NOMO-1 treated with DMSO at 0.1 percent for 48 hours (cell line): ENCODE measurements at regions not wholly inside any gene's neighbourhood (a gene's known extent, or its start where the extent isn't known, plus 50 kb on each side); places are given as distances from the start of the nearest gene placed in this dataset.

Experiments used
- DNase-seq: peaks from one replicate; lab custom pipeline; 2025; ENCODE audit not compliant: unreplicated experiment; lab: John Stamatoyannopoulos, UW

DNA sequence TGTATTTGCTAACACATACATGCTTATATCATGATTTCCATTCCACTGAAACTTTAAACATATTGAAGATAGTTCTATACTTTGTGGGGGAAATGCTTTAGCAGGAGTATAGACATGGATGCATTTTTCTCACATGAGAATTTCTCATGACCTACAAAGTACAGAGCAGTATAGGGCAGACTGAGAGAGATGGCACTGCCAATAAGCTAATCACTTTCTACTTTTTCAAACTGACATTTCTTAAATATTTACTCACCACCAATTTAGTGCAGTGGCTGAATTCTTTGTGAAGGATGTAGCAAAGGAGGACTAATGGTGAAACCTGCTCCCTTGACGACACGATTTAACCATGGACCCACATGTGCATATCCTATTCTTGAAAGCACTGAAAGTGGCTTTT, 923.5 kb downstream of the ADGRL2 start:
- DNase-seq = no peak

DNA sequence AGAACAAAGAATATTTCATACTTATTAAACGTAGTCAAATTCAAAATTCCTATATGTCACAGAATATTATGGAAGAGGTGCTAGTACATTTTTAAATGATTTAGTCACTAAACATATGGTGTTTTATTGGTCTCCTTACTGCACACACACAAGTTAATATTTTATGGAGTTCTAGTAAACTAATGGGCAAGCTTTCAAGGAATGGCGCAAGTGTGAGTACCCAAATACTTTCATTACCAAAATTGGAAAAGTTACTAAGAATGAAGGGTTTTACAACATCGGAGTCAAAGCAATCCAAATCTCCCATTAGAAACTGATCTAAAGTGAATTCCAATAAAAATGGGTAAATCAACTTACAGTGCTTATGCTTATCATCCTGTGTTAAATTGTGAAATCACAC, 921.9 kb downstream of the ADGRL2 start:
- no peak for DNase-seq

DNA sequence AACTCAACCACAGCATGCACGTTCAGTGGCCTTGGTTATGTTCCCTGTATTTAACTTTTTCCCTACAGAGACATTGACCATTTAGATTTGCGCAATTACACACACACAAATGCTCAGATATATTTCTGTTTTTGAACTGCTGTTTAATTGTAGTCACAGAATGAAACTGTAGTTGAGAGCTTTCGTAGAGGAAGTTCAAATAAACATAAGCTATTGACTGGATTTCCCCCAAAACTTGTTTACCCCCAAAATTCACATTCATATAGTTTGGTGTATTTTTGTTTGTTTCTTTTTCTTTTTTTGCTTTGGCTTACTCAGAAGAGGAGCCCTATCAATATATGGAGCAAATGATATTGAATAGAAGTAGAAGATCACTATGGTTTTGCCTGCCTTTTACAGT, 921.0 kb downstream of the ADGRL2 start:
- no peak for DNase-seq

DNA sequence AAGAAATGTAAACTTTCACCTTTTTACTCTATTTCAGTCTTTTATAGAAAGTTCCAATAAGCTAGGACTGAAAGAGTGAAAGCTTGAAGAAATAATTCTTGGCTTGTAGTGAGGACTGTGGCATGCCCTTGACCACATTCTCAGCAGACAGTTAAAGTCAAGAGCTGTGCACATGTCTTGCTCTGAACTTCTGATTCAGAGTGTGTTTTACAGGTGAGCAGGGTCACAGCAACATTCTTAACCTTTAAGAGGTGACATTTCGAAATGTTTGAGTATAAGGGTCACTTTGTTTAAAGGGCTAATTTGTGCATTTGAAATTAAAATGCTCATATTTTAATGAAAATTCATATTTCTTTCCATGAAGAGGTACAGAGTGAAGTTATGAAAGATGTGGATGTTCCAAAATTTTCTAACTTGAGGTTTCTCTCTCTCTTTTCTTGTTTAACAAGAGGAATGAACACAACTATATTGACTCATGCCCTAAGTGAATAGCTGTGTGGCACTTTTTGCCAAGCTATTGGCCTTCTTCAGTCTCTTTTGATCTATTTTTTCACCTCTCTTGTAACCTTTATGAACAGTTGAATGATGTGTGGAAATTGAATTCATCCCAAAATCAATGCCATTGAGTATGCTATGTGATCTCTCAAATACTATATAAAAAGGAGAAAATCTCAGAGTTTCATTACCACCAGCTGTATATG, 918.1 kb downstream of the ADGRL2 start:
- DNase-seq = no peak

DNA sequence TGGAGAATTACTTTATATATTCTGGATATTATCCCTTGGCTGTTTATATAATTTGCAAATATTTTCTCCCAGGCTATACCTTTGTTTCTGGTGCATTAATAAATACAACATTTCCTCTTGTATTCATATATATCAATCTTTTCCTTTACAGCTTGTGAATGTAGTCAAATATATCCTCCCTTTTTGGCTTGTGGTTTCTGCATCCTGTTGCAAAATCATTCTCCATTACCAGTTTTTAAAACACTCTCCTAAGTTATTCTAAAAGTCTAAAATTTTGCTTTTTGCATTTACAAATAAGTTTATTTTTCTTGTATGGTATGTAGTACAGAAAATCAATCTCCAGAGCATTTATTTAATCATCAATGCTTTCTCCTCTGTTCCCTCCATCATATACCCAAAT, 909.4 kb downstream of the ADGRL2 start:
- DNase-seq = peak; percentile 49

DNA sequence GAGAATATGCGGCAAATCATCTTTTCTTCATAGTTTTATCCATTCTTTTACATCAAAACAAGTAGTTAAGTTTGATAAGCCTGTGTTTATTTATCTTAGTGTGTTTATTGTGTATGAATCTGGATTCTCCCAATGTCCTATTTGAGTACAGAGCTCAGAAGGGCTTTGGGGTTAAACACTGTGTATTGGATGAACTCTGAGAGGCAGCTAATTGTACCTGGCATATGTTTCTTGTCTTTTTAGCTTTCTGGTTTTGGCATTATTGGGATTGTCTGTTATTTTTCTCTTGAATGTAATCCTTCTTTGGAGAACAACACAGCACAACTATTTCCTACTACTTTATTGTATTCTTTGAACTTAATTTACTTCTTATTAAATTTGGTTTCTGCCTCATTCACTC, 906.9 kb downstream of the ADGRL2 start:
- DNase-seq = no peak

DNA sequence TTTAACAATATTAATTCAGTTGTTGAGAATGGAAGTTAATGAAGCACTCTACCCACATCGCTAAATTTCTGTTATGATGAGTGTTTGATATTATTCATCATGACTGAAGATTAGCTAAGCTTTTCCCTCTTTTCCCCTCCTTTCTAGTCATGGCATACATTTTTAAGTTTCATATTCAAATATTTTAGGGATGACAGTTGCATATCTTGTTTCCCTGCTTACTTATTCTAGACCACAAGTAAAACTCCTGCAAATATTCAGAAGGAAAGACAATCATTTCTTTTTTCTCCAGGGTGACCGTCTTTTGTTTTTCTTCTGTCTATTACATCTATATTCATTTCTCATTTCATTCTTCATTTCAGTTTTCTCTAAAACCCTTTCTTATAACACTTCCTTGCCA, 906.0 kb downstream of the ADGRL2 start:
- no peak for DNase-seq

DNA sequence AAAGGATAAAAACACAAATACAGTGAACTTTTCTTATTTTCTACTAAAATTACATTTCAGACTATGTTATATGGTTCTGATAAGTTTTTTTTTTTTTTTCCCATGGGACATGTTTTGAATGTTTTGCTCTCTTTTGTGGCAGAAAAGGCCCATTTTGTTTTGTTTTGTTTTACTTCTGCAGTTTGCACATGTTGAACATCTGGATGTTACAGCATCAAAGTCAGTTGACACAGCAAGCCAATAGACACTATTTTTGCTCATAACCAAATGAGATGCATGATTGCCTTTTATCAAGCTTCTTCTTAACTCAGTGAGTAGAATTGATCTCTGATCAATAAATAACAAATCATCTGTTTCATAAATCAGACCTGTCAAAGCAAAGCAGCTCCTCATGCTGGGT, 904.2 kb downstream of the ADGRL2 start:
- DNase-seq = no peak

DNA sequence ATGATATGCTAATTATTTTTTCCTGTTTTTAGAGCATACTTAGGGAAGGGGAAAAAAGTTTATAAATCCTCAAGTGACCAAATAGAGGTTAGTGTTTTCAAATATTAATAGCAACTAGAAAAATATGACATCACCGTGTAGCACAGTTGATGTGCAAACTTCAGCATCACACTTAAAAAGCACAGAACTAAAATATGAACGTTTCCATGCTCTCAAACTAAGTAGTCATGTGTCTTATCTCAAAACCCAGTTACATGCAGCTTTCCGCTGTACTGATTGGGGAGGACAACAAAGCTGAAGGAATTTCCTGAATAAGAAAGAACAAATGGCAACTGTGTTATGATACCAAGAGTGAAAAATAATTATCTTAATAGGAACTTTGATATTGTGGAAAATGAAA, 903.7 kb downstream of the ADGRL2 start:
- no peak for DNase-seq

DNA sequence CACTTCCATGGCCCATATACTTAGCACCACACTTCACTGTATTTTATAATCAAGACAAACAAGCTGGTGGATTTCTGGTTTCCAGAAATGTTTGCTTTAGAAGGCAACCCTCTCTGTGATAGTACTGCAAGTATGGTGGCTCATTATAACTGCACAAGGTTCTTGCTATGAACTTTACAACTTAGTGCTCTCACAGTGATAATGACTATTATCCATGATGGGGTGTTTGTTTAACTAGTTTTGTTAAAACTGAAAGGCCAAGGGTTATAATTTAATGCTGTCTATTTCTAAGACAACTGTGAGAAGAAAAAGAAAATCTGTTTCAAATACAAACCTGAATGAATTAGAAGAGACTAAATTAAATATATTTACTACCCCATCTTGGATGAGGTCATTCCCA, 903.2 kb downstream of the ADGRL2 start:
- no peak for DNase-seq

DNA sequence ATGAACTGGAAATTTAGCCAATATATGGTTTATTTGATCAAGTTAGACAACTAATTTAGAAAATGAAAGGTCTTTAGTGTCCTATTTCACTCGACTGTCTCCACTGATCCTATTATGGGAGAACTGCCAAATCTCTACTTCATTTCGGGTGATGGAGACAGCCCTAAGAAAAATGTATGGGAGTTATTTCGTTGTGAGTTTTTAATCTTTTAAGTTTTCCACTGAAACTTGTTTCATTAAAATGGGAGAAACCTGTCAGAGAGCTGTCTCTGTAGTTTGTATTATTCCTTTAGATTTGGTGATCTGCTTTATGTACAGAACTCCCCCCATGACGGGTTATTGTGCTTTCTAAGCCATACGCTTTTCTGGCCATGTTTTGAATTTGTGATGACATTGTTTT, 899.7 kb downstream of the ADGRL2 start:
- no peak for DNase-seq

DNA sequence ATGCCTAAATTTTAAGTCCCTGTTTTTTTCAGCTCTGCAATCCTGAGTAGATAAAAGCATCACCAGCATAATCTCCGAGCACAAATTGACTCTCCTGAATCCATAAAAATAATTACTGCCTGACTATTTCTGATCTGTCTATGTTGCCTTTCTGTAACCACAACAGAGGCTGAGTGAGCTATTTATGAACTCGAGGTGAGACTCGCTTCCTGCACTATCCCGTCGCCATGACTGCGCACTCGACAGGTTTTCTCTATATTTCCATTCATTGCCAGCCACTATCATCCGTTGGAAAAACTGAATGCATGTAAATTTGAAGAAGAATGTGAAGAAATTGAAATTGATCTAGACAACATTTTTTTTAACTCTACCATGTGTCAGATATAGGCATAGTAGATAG, 897.2 kb downstream of the ADGRL2 start:
- DNase-seq = no peak

DNA sequence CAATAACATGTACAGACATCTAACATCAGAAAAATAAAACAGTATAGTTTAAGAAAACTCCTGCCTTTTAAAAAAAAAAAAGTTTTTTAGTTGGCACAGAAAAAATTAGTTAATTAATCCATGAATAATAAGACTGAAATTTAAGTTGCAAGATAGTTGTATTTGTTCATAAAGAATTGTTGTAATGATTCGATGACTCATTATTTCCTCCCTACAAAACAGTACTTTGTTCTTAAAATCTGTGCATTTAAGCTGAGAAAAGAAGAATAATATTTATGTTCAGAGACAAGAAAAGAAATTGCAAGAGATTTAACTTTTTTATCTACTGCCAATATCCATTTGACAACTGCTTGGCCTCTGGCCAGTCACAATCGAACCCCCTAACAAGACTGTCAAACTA, 894.7 kb downstream of the ADGRL2 start:
- no peak for DNase-seq

DNA sequence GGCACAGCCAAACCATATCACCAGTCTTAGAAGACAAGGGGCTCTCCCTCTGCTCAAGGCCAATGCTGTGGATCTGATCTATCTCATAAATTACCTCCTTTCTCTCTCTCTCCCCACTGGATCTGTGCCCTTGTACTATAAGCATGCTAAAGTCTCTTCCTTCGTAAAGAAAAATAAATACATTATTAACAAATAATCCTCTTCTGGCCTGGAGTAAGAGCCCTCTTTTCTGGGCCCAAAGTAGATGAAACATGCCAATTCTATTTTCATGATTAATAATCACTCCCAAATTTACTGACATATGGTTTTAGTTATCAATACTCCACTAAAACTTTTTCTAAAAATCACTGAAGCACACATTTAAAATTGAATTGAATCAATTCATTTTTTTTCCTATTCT, 889.7 kb downstream of the ADGRL2 start:
- no peak for DNase-seq

DNA sequence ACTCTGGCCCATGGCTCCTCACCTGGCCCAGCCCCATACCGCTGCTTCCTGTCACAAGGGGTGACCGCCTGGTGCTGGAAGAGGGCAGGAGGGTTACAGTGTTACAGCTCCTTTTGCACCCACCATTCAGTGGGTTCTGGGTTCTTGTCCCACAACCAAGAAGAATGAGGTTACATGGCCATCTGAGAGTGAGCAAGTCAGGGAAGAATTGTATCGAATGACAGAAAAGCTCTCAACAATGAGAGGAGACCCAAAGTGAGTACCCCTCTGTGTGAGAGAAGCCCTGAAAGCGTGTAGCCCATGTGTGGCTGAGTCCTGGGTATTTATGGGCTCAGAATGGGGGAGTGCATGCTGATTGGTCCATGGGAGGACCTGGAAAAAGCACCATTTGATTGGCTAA, 888.5 kb downstream of the ADGRL2 start:
- DNase-seq = no peak

DNA sequence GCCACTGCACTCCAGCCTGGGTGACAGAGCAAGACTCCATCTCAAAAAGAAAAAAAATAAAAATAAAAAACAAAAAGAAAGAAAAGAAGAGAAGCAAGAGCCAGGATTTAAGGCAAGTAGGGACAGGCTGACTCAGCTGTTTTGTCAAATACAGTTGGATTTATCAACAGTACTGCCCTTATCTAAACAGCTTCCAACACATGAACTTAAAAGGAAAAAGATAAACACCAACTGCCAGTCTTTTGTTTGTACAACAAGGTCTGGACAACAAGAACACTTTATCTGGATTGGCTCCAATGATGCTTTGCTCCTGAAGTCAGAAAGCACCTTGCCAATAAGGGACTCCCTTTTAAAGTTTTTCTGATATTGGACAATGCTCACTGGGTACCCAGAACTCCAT, 886.0 kb downstream of the ADGRL2 start:
- no peak for DNase-seq

DNA sequence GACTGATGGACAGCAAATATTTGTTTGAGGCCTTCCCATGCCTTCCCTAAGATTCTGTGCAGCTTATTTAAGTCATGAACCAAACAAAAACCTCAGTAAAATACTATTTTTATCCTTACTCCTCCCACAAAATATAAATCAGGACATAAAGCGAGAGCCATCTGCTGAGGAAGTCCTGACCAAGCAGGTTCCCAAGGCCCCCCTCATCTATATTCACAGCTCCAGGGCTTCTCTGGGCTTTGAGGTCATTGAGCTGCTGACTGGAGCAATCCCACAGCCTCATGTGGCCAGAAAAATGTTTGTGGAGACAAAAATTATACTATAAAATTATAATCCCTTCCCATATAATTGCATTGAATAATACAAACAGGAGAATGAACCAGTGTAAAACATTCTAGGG, 846.2 kb downstream of the ADGRL2 start:
- DNase-seq = no peak

DNA sequence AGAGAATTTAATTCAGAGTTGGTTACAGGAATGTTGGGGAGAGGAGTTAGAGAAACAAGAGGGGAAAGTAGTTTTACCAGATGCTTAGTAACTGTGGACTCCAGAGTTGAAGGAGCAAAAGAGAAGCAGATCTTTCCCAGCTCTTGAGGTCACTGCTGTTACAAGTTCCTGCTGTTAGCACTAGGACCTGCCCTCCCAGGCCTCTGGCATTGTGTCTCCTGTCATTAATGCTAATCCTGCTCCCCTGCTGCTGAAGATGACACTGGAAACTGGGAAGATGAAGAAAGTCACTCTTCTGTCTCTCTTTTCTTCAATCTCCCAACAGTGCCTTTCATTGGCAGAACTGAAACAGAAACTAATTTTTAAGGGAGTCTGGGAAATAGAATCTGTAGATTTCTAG, 845.6 kb downstream of the ADGRL2 start:
- DNase-seq = no peak

DNA sequence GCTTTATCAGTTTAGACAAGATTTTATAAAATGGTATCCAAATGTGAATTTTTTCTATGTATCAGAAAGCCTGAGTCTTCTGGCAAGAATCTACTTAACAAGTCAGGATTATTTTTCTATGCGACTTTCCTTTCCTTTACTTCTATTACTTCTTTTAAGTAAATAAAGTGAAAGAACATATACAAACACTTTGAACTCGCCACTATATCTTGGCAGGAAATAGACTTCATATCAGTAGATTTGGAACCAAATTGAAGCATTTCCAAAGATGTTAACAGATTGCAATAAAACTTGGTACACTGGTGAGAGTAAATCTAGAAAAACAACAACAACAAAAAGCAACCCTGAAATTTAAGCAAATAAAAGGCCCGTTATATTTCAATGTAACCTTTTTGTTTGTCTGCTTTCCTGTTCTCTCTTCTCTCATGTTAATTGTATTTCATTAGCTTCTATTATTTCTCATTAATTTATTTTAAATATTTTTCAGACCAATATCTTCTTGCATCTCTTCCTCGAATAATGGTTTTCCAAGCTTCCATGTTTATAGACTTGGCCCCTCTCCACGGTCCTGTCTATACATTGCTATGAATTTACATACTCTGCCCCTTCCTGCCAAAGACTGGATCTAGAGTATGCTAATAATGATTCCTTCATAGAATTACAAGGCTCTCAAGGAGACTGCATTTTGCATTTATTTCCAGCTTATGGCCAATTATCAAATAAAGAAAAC, 843.6 kb downstream of the ADGRL2 start:
- no peak for DNase-seq

DNA sequence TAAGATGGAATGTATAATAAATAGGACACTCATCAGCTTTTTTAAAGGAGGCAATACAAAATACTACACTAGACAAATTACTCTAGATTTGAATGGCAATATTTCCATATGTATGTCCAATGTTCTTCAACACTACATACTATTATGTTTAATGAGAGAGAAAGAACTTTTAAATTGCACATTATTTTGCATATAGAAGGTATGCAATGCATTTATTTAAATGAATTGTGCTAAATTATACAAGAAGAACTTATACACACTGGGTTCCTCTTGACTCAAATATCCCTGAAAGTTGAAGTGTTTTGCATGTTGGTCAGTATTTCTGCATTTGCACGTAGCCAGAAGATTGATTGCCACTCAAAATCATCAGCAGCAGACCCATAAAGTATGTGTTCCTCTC, 839.6 kb downstream of the ADGRL2 start:
- DNase-seq = no peak

DNA sequence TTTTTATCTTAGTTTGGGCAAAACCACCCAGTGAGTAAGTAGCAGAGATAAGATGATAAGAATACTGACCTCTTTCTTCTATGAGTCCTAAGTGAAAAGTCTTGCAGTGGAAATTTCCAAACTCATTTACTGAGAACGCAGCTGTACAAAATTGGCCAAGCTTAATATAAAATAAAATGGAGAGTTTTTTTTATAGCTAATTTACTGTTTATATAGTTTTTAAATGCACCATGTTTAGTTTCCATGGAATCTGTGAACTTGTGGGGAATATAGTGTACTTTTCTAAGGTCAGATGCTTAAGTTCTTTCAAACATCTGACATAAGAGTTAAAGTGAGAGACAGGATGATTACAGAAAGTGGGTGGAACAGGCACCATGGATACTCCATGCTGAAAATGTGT, 833.5 kb downstream of the ADGRL2 start:
- no peak for DNase-seq

DNA sequence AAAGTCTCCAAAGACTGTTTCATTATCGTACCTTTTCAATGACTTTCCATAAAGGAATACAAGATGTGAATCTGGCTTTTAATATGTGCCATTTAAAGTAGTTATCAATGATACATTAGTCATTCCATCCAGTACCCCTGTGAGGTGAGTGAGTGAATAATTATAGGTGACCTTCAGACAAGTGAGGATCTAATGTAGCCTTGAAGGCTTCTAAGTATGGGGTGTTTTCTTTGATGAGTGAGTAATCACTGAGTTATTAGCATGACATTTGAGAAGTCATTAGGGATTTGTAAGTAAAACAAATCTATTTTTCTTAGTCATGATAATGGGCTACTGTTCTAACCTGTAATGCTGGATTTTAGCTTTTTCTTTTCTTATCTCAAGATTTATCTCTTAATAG, 831.4 kb downstream of the ADGRL2 start:
- no peak for DNase-seq

DNA sequence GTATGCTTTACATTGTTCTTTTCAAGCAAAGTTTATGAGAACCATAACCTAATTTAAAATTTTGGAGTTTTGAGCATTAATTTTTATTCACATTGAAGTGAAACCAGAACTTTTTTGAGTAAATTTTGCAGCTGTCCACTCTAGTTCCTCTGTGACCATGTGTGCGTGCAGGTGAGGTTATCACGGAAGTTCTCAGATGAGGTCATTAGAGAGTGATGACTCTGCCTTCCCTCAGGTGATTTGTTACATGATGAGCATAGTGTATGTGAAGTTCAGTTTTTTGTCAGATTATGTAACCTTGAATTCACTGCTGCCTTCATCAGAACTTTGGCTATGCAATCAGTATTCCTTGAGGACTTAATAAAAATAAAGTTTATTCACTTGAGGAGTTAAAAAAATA, 828.2 kb downstream of the ADGRL2 start:
- DNase-seq = no peak
